ENCODE measurements at regions not wholly inside any gene's neighbourhood (a gene's known extent, or its start where the extent isn't known, plus 50 kb on each side); places are given as distances from the start of the nearest gene placed in this dataset.

DNA sequence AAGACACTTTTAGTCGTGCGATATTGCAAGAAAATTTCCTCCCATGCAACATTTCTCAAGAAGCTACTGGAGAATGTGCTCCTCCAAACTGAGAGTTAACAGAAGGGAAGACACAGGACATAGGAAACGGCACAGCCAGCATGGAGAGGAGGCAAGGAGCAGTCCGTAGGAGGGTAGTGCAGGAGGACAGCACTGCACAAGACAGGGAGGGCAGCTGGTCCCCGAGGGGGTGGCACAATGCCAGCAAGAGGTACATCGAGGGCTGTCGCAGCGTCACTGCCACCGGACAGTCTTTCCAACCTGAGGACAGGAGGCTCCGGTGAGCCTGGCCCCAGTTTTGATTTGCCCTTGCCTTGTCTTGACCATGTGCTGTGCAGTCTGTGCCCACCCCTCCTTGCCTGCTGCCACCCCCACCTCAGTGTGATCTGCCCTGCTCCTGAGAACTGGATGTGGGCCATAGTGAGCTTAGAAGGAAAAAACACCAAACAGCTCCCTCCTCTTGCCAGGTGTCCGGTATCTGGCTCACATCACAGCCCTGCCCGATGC lies 81.6 kb upstream of the LAPTM4A start (continued):
- TF ChIP-seq, protein P1, sequence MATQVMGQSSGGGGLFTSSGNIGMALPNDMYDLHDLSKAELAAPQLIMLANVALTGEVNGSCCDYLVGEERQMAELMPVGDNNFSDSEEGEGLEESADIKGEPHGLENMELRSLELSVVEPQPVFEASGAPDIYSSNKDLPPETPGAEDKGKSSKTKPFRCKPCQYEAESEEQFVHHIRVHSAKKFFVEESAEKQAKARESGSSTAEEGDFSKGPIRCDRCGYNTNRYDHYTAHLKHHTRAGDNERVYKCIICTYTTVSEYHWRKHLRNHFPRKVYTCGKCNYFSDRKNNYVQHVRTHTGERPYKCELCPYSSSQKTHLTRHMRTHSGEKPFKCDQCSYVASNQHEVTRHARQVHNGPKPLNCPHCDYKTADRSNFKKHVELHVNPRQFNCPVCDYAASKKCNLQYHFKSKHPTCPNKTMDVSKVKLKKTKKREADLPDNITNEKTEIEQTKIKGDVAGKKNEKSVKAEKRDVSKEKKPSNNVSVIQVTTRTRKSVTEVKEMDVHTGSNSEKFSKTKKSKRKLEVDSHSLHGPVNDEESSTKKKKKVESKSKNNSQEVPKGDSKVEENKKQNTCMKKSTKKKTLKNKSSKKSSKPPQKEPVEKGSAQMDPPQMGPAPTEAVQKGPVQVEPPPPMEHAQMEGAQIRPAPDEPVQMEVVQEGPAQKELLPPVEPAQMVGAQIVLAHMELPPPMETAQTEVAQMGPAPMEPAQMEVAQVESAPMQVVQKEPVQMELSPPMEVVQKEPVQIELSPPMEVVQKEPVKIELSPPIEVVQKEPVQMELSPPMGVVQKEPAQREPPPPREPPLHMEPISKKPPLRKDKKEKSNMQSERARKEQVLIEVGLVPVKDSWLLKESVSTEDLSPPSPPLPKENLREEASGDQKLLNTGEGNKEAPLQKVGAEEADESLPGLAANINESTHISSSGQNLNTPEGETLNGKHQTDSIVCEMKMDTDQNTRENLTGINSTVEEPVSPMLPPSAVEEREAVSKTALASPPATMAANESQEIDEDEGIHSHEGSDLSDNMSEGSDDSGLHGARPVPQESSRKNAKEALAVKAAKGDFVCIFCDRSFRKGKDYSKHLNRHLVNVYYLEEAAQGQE (IDR thresholded peaks at IDR 0.05; ENCODE audit: low read depth, low read length): no peak

DNA sequence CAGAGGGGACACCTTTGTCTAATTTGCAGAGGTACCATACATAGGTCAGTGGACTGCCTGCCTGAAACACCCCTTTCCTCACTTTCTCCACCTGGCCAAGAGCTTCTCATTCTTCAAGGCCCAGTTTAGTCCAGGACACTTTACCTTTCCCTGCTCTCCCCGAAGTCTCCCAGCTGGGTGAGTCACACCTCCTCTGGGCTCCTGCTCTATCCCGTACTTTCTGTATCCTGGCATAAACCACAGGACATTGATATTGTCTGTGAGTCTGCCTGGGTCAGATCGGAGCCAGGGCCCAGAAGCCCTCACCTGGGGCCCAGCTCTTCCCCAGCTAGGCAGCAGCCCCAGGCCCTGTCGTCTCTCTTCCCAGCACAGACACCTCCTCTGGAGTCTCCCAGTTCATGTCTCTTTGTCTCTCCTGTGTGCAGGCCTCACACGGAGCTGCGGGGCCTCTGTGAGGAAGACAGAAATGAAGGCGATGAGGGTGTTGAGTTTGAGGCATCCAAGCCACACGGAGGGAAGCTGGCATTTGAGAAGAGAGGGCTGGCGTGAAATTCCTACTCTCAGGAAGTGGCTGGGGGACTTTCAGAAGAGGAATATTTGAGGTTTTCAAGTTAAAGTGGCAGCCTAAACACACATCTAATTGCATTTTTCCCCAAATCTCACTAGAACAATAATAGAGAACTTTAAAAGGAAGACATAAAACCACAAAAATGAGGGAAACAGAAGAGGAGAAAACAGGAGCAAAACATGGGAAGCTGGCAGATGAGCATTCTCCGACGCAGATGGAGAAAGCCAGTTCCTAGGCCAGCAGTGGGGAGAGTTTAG lies 79.6 kb upstream of the LAPTM4A start:
- 88% methylated on average over 11 of the region's 11 CpGs for WGBS (ENCODE audit: low lambda C conversion rate)
- no peak overlapping the region for H3K4me3 ChIP-seq (ENCODE audit: low read depth in 2 of 2, low read length in 1 of 2)
- no peak overlapping the region for H3K4me2 ChIP-seq
- no peak overlapping the region for H3K27ac ChIP-seq (ENCODE audit: low read depth in 2 of 2, low read length in 1 of 2)
- H3K79me2 ChIP-seq (ENCODE audit: insufficient read depth): no peaks in the 10 kb centered on the region
- H3K27me3 ChIP-seq (ENCODE audit: insufficient read depth): no peaks in the 10 kb centered on the region
- H3K9me3 ChIP-seq: no peaks in the 10 kb centered on the region
- POLR2A ChIA-PET: interaction anchor here (1.2 kb wide), 1 partner anchor 94 kb away, joined by 4 read pairs; the partner anchor contains the start of gene SDC1
- CTCF ChIA-PET: interaction anchor here (0.8 to 5.7 kb wide), 2 partner anchors 17 to 95 kb away, joined by 3 to 35 read pairs; partner anchors contain the start of gene SDC1
- TF ChIP-seq NRF1 (IDR thresholded peaks at IDR 0.05; ENCODE audit: low read depth, low read length) (no peak), TAF1 (IDR thresholded peaks at IDR 0.05; ENCODE audit: borderline replicate concordance, low read depth, low read length) (no peak), EP300 (IDR thresholded peaks at IDR 0.05; ENCODE audit: borderline replicate concordance in 1 of 2, low read depth in 1 of 2, low read length in 1 of 2) (no peak), MEF2A (IDR thresholded peaks at IDR 0.05; ENCODE audit: borderline replicate concordance, low read depth) (no peak), CTCF (IDR thresholded peaks at IDR 0.05) (no peak), CHD2 (IDR thresholded peaks at IDR 0.05; ENCODE audit: low read length, partially characterized antibody) (no peak), FOXM1 (IDR thresholded peaks at IDR 0.05; ENCODE audit: low read depth) (no peak), ZBTB33 (IDR thresholded peaks at IDR 0.05; ENCODE audit: borderline replicate concordance, low read depth) (no peak), IRF3 (IDR thresholded peaks at IDR 0.05; ENCODE audit: low read depth, low read length) (no peak), GABPA (IDR thresholded peaks at IDR 0.05; ENCODE audit: low read depth) (no peak), POLR2AphosphoS5 (IDR thresholded peaks at IDR 0.05; ENCODE audit: low read depth, low read length) (no peak)
- no peaks in the 10 kb centered on the region for H3F3A ChIP-seq (replicated peaks; ENCODE audit: insufficient read depth)
- peak overlapping the region; percentile 7; the same call in 1 of the 2 replicates for H2AFZ ChIP-seq (ENCODE audit: low read depth)
- no peaks in the 10 kb centered on the region for H4K20me1 ChIP-seq (ENCODE audit: insufficient read depth)
- H3K4me1 ChIP-seq (ENCODE audit: control insufficient read depth in 1 of 2, insufficient read depth in 2 of 2, low read depth in 1 of 2, low read length in 1 of 2): peaks cover 0 to 16% of the 10 kb centered on the region in 2 experiments; a peak in 1 of 4 replicates
- no peaks in the 10 kb centered on the region for H3K36me3 ChIP-seq (replicated peaks in 1 of 2; ENCODE audit: control insufficient read depth in 1 of 2, insufficient read depth in 2 of 2, low read length in 1 of 2)
- H3K9ac ChIP-seq: no peak overlapping the region
- DNase-seq: no peak
- no peaks in the 10 kb centered on the region for H3K9me2 ChIP-seq

Data from SK-N-SH (cell line).